A549 (cell line): ENCODE measurements at regions not wholly inside any gene's neighbourhood (a gene's known extent, or its start where the extent isn't known, plus 50 kb on each side); places are given as distances from the start of the nearest gene placed in this dataset.

ENCODE experiments used
- ATAC-seq, 2 experiments: fragments of 200-7000 bp in 1 of 2; fragments of >200 bp in 1 of 2; cut with Nextera tagmentation in 1 of 2; cut with Tn5 transposase in 1 of 2; 3 replicates each; pipeline versions ENCODE4 v1.8.0 to v1.9.1; 2018 to 2020; ENCODE audit warnings: mild to moderate bottlenecking in 1 of 2, moderate library complexity in 1 of 2
- CTCF ChIA-PET: fragments of 300-600 bp; sonication (Branson Sonifier 250); formaldehyde crosslinking; extraction: SDS; loops from one replicate; lab custom pipeline; 2021; ENCODE audit warnings: antibody characterized with exemption, inconsistent platforms; lab: Yijun Ruan, JAX
- POLR2A ChIA-PET: fragments of 350-600 bp; formaldehyde crosslinking; extraction: SDS; loops from one replicate; lab custom pipeline; 2021; ENCODE audit warnings: antibody characterized with exemption, inconsistent platforms; lab: Yijun Ruan, JAX
- DNase-seq, 2 experiments: peaks; one replicate each; pipeline versions ENCODE4 v3.0.0 to v3.0.0-alpha.2; 2011 to 2016; ENCODE audit warnings: low read depth in 1 of 2, low spot score in 1 of 2
- FAIRE-seq: peaks from 2 replicates; lab custom pipeline; 2011; peaks lifted over from hg19 to GRCh38; lab: Jason Lieb, UNC
- H3K27ac ChIP-seq, 2 experiments: fragments of >200 bp; sonication (Bioruptor Twin); formaldehyde crosslinking; 3 replicates each; pipeline ENCODE4 v1.5.1; 2016 to 2017
- H3K4me1 ChIP-seq: fragments of >200 bp; sonication (Bioruptor Twin); formaldehyde crosslinking; 3 replicates; pipeline ENCODE4 v1.6.1; 2016
- H3K4me2 ChIP-seq: fragments of >200 bp; sonication (Bioruptor Twin); formaldehyde crosslinking; 3 replicates; pipeline ENCODE4 v1.6.1; 2016
- H3K4me3 ChIP-seq: fragments of >200 bp; sonication (Bioruptor Twin); formaldehyde crosslinking; 3 replicates; pipeline ENCODE4 v1.5.1; 2016
- H3K9me3 ChIP-seq: fragments of >200 bp; sonication (Bioruptor Twin); formaldehyde crosslinking; 3 replicates; pipeline ENCODE4 v1.6.1; 2016
- CBX2 ChIP-seq: fragments of 200-600 bp; sonication (generic); IDR thresholded peaks from 2 replicates; pipeline ENCODE4 v1.6.1; 2016; ENCODE audit warnings: low read depth, mild to moderate bottlenecking, borderline replicate concordance
- CBX8 ChIP-seq: fragments of 200-600 bp; sonication (generic); IDR thresholded peaks from 2 replicates; pipeline ENCODE4 v1.6.1; 2016
- CEBPB ChIP-seq, 2 experiments: fragments of >200 bp in 1 of 2; sonication (Bioruptor Twin) in 1 of 2; formaldehyde crosslinking in 1 of 2; IDR thresholded peaks; 2 replicates each; pipeline ENCODE4 v1.6.1; 2012 to 2016
- EHF ChIP-seq: fragments of 250-450 bp; sonication (Bioruptor Pico); IDR thresholded peaks from 2 replicates; pipeline ENCODE4 v1.5.0; 2020; ENCODE audit warnings: mild to moderate bottlenecking
- EHMT2 ChIP-seq: fragments of 200-600 bp; sonication (generic); IDR thresholded peaks from 2 replicates; pipeline ENCODE4 v1.6.1; 2016; ENCODE audit warnings: antibody characterized with exemption, low read depth, mild to moderate bottlenecking, moderate library complexity
- ESRRA ChIP-seq: fragments of 150-350 bp; IDR thresholded peaks from 2 replicates; pipeline ENCODE4 v1.6.1; 2014; ENCODE audit warnings: mild to moderate bottlenecking, low read length, borderline replicate concordance
- FOSB ChIP-seq: fragments of 250-450 bp; sonication (Bioruptor Pico); IDR thresholded peaks from 2 replicates; pipeline ENCODE4 v1.5.0; 2020; ENCODE audit warnings: mild to moderate bottlenecking, moderate library complexity
- GATA3 ChIP-seq: IDR thresholded peaks from 2 replicates; pipeline ENCODE4 v1.6.1; 2012; ENCODE audit warnings: borderline replicate concordance
- HOXB5 ChIP-seq: fragments of 250-450 bp; sonication (Bioruptor Pico); IDR thresholded peaks from 2 replicates; pipeline ENCODE4 v1.5.0; 2020; ENCODE audit warnings: mild to moderate bottlenecking, moderate library complexity
- JUN ChIP-seq, 2 experiments: fragments of >200 bp; sonication (Bioruptor Twin); formaldehyde crosslinking; IDR thresholded peaks; 2 replicates in 1 of 2; 3 replicates in 1 of 2; pipeline ENCODE4 v1.6.1; 2016 to 2017
- MAFK ChIP-seq: fragments of 450-650 bp; IDR thresholded peaks from 2 replicates; pipeline ENCODE4 v1.6.1; 2014; ENCODE audit not compliant: partially characterized antibody
- NFE2L2 ChIP-seq: fragments of 150-350 bp; conservative IDR thresholded peaks from 2 replicates; pipeline ENCODE4 v1.6.1; 2014; ENCODE audit warnings: low read length
- NR3C1 ChIP-seq: fragments of >200 bp; sonication (Bioruptor Twin); formaldehyde crosslinking; IDR thresholded peaks from 3 replicates; pipeline ENCODE4 v1.6.1; 2017
- PHF8 ChIP-seq: fragments of 200-600 bp; sonication (generic); IDR thresholded peaks from 2 replicates; pipeline ENCODE4 v1.6.1; 2016; ENCODE audit warnings: low read depth, mild to moderate bottlenecking, antibody characterized with exemption, moderate library complexity, borderline replicate concordance
- POLR2A ChIP-seq: IDR thresholded peaks from 2 replicates; pipeline ENCODE4 v1.6.1; 2012; ENCODE audit warnings: mild to moderate bottlenecking, low read length
- POLR2AphosphoS2 ChIP-seq: conservative IDR thresholded peaks from 2 replicates; pipeline ENCODE4 v1.6.1; 2012; ENCODE audit warnings: low read length, improper control_type of control experiment, inconsistent platforms
- RAD21 ChIP-seq, 2 experiments: fragments of >200 bp in 1 of 2; sonication (Bioruptor Twin) in 1 of 2; formaldehyde crosslinking in 1 of 2; IDR thresholded peaks in 1 of 2; conservative IDR thresholded peaks in 1 of 2; 2 replicates in 1 of 2; 3 replicates in 1 of 2; pipeline ENCODE4 v1.6.1; 2012 to 2018; ENCODE audit warnings: inconsistent platforms in 1 of 2
- RCOR1 ChIP-seq: fragments of 150-350 bp; IDR thresholded peaks from 2 replicates; pipeline ENCODE4 v1.6.1; 2014; ENCODE audit warnings: antibody characterized with exemption, low read length, low read depth
- RNF2 ChIP-seq: fragments of 200-600 bp; sonication (generic); IDR thresholded peaks from 2 replicates; pipeline ENCODE4 v1.6.1; 2016; ENCODE audit warnings: low read depth, mild to moderate bottlenecking, antibody characterized with exemption, moderate library complexity, borderline replicate concordance
- SMC3 ChIP-seq: fragments of >200 bp; sonication (Bioruptor Twin); formaldehyde crosslinking; IDR thresholded peaks from 3 replicates; pipeline ENCODE4 v1.6.1; 2018; ENCODE audit warnings: inconsistent platforms
- SREBF2 ChIP-seq: fragments of 450-650 bp; IDR thresholded peaks from 2 replicates; pipeline ENCODE4 v1.6.1; 2014; ENCODE audit warnings: mild to moderate bottlenecking, moderate library complexity
- ZNF302 ChIP-seq: fragments of 250-450 bp; sonication (Bioruptor Pico); IDR thresholded peaks from 2 replicates; pipeline ENCODE4 v1.9.0; 2021; ENCODE audit warnings: inconsistent platforms, mild to moderate bottlenecking, moderate library complexity
- WGBS: methylation state at CpG from one replicate; pipeline ENCODE4 v1.1.6; 2017; ENCODE audit errors: missing lambda C conversion rate; 5-methylcytosine and 5-hydroxymethylcytosine counted together
- TF ChIP-seq, protein P1 (sequence below): fragments of >200 bp; sonication (Bioruptor Twin); formaldehyde crosslinking; IDR thresholded peaks from 3 replicates; pipeline ENCODE4 v1.5.1; 2016
- TF ChIP-seq, protein P2 (sequence below): IDR thresholded peaks from 2 replicates; pipeline ENCODE4 v1.6.1; 2012

DNA sequence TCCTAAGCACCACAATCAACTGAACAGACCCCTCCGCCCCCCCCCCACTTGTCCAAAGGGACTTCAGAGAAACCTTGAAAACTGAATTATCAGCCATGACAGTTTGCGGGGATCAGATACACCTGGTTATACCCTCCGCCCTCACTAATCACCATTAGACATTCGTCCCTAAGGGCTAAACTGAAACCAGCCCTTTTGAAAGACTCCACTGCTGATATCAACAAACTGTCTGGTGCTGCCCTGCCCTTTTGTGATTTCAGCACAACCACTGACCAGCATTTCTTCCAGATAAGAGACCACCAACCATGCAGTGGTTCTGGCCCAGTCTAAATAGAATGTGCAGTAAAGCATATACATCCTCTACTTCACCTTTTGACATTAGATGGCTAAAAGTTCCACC is 1422.9 kb downstream of the EFNB2 start:
- 50% methylated on average over 4 of the region's 4 CpGs for WGBS
- no peaks in the 10 kb centered on the region for H3K4me1 ChIP-seq
- no peaks in the 10 kb centered on the region for H3K9me3 ChIP-seq
- ATAC-seq: no peak
- H3K4me3 ChIP-seq: no peak overlapping the region
- FAIRE-seq: no peak
- CTCF ChIA-PET: no interaction called here
- TF ChIP-seq POLR2A (no peak), ESRRA (no peak), CBX2 (no peak)
- POLR2A ChIA-PET: no interaction called here
- H3K4me2 ChIP-seq: no peak overlapping the region
- no peak for DNase-seq
- H3K27ac ChIP-seq: no peak overlapping the region

DNA sequence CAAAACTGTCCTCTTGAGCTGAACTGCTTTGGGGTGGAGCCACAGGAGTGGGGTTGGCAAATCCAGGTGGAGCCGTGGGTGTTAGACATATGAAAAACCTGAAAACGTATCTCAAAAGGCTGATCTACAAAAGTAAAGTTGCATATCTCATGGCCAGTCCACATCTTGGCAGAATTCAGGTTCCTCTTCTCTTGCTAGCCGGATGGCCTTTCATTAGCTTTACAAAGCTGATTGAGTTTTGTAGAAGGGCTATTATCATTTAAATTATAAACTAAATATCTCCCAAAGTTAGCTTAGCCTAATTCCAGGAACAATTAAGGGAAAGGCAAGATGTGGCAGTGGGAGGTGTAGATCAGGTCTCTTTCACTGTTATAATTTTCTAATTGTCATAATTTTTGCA is 1427.7 kb downstream of the EFNB2 start:
- H3K4me3 ChIP-seq: no peak overlapping the region
- H3K9me3 ChIP-seq: no peaks in the 10 kb centered on the region
- ATAC-seq (no peak), FAIRE-seq (no peak), DNase-seq (no peak)
- no peak overlapping the region for H3K4me2 ChIP-seq
- 22% methylated on average over 3 of the region's 3 CpGs for WGBS
- H3K27ac ChIP-seq: no peak overlapping the region
- POLR2A ChIA-PET: no interaction called here
- CTCF ChIA-PET: no interaction called here
- no peak for TF ChIP-seq GATA3
- no peak for TF ChIP-seq ESRRA
- TF ChIP-seq, protein P1, sequence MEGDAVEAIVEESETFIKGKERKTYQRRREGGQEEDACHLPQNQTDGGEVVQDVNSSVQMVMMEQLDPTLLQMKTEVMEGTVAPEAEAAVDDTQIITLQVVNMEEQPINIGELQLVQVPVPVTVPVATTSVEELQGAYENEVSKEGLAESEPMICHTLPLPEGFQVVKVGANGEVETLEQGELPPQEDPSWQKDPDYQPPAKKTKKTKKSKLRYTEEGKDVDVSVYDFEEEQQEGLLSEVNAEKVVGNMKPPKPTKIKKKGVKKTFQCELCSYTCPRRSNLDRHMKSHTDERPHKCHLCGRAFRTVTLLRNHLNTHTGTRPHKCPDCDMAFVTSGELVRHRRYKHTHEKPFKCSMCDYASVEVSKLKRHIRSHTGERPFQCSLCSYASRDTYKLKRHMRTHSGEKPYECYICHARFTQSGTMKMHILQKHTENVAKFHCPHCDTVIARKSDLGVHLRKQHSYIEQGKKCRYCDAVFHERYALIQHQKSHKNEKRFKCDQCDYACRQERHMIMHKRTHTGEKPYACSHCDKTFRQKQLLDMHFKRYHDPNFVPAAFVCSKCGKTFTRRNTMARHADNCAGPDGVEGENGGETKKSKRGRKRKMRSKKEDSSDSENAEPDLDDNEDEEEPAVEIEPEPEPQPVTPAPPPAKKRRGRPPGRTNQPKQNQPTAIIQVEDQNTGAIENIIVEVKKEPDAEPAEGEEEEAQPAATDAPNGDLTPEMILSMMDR: no peak
- TF ChIP-seq EHF (CRISPR knock-in tag): no peak
- TF ChIP-seq POLR2A: no peak
- H3K4me1 ChIP-seq: no peaks in the 10 kb centered on the region

DNA sequence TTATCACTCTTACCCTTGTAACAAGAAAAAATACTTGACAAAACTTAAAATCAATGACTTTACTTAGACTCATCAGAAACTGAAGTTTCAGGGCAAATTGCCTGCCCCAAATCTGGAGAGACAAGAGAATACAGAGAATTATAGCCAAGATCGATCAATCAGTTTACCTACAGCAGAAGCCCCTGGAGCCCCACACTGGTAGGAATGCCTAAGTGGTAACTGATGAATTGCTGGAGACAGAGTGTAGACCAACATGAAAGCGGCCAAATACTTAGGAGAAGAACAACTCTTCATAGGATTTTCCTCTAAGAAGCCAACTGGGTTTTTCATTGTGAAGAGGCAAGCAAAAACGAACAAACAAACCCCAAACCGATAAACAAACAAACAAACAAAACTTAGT is 1430.0 kb downstream of the EFNB2 start:
- no peak for ATAC-seq
- H3K4me1 ChIP-seq: no peaks in the 10 kb centered on the region
- H3K9me3 ChIP-seq: no peaks in the 10 kb centered on the region
- no peak overlapping the region for H3K27ac ChIP-seq
- no peak overlapping the region for H3K4me2 ChIP-seq
- TF ChIP-seq HOXB5 (CRISPR knock-in tag) (no peak), EHMT2 (no peak)
- no peak for DNase-seq
- 3% methylated on average over 4 of the region's 4 CpGs for WGBS
- no peak for FAIRE-seq
- ChIA-PET POLR2A (no interaction called here), CTCF (no interaction called here)
- H3K4me3 ChIP-seq: no peak overlapping the region

DNA sequence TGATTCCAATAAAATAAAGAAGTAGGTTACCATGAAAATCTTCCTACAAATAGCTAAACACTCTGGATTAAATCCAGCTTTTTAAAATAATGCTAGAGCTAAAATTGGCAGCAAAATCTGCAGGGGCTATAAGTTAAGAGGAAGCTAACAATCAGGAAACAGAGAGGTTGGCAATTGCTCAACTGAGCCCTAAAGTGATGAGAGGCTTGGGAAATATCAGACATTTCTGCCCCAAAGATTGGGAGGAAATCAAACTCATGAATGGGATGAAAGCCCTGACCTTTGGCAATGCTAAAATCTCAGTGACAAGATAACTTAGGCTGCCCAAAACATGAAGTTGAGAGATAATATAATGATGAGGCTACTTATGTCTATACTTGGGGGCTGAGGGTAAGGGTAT is 1437.9 kb downstream of the EFNB2 start:
- Histone ChIP-seq H3K4me3 (no peak overlapping the region), H3K4me1 (no peaks in the 10 kb centered on the region), H3K4me2 (no peak overlapping the region), H3K27ac (no peak overlapping the region), H3K9me3 (no peaks in the 10 kb centered on the region)
- no peak for DNase-seq
- CTCF ChIA-PET: no interaction called here
- TF ChIP-seq CEBPB (IDR thresholded peaks at IDR 0.05) (no peak), FOSB (CRISPR knock-in tag) (no peak), RAD21 (conservative IDR thresholded peaks at IDR 0.05 in 1 of 2, IDR thresholded peaks at IDR 0.05 in 1 of 2) (no peak), MAFK (no peak), RCOR1 (no peak), PHF8 (no peak), NR3C1 (no peak), ZNF302 (CRISPR knock-in tag) (no peak), CBX8 (no peak), NFE2L2 (no peak), SMC3 (no peak), RNF2 (no peak), SREBF2 (no peak), JUN (IDR thresholded peaks at IDR 0.05) (no peak), POLR2AphosphoS2 (no peak), EHF (CRISPR knock-in tag) (no peak)
- TF ChIP-seq, protein P2, sequence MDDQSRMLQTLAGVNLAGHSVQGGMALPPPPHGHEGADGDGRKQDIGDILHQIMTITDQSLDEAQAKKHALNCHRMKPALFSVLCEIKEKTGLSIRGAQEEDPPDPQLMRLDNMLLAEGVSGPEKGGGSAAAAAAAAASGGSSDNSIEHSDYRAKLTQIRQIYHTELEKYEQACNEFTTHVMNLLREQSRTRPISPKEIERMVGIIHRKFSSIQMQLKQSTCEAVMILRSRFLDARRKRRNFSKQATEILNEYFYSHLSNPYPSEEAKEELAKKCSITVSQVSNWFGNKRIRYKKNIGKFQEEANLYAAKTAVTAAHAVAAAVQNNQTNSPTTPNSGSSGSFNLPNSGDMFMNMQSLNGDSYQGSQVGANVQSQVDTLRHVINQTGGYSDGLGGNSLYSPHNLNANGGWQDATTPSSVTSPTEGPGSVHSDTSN: no peak
- TF ChIP-seq, protein P1: no peak
- POLR2A ChIA-PET: no interaction called here
- ATAC-seq: no peak
- FAIRE-seq: no peak
